H1 (cell line): ENCODE measurements at regions not wholly inside any gene's neighbourhood (a gene's known extent, or its start where the extent isn't known, plus 50 kb on each side); places are given as distances from the start of the nearest gene placed in this dataset.

Source experiments
- CEBPB ChIP-seq: IDR thresholded peaks from 2 replicates; pipeline ENCODE4 v1.6.1; 2012; ENCODE audit warnings: low read depth, low read length
- CTCF ChIP-seq, 3 experiments: IDR thresholded peaks; 1 replicate in 2 of 3; 2 replicates in 1 of 3; pipeline versions ENCODE4 v1.5.1 to v1.6.1; 2011; ENCODE audit warnings: low read length in 3 of 3, mild to moderate bottlenecking in 3 of 3, inconsistent platforms in 2 of 3, low read depth in 1 of 3, moderate library complexity in 1 of 3; ENCODE audit not compliant: insufficient read depth in 1 of 3; ENCODE audit errors: control extremely low read depth in 1 of 3
- EP300 ChIP-seq, 2 experiments: IDR thresholded peaks; 1 replicate in 1 of 2; 2 replicates in 1 of 2; pipeline ENCODE4 v1.6.1; 2011 to 2012; ENCODE audit warnings: low read depth in 2 of 2, low read length in 2 of 2, mild to moderate bottlenecking in 2 of 2, borderline replicate concordance in 1 of 2, inconsistent platforms in 1 of 2, moderate library complexity in 1 of 2
- HDAC2 ChIP-seq, 2 experiments: fragments of 300-600 bp in 1 of 2; sonication (generic) in 1 of 2; IDR thresholded peaks; 2 replicates each; pipeline ENCODE4 v1.6.1; 2011 to 2012; ENCODE audit warnings: low read depth in 2 of 2, low read length in 2 of 2, mild to moderate bottlenecking in 2 of 2, moderate library complexity in 2 of 2, borderline replicate concordance in 1 of 2, inconsistent platforms in 1 of 2
- JUN ChIP-seq: IDR thresholded peaks from 2 replicates; pipeline ENCODE4 v1.6.1; 2011; ENCODE audit warnings: low read depth, mild to moderate bottlenecking, improper control_type of control experiment, low read length
- KDM1A ChIP-seq: fragments of 200-600, 300-600 bp; sonication (generic); IDR thresholded peaks from 2 replicates; pipeline ENCODE4 v1.7.1; 2016; ENCODE audit warnings: mild to moderate bottlenecking, low read length, borderline replicate concordance
- POLR2A ChIP-seq, 2 experiments: IDR thresholded peaks; 1 replicate in 1 of 2; 2 replicates in 1 of 2; pipeline ENCODE4 v1.6.1; 2011; ENCODE audit warnings: low read depth in 2 of 2, low read length in 2 of 2, mild to moderate bottlenecking in 2 of 2; ENCODE audit errors: control extremely low read depth in 1 of 2
- POLR2AphosphoS5 ChIP-seq: IDR thresholded peaks from 2 replicates; pipeline ENCODE4 v1.6.1; 2011; ENCODE audit warnings: low read depth, low read length
- RBBP5 ChIP-seq: IDR thresholded peaks from 2 replicates; pipeline ENCODE4 v1.7.1; 2012; ENCODE audit warnings: low read depth, mild to moderate bottlenecking, inconsistent platforms, low read length, moderate library complexity, borderline replicate concordance
- SP1 ChIP-seq: IDR thresholded peaks from 2 replicates; pipeline ENCODE4 v1.6.1; 2011; ENCODE audit warnings: low read depth, low read length
- SUZ12 ChIP-seq: fragments of 200-600 bp; sonication (generic); IDR thresholded peaks from 2 replicates; pipeline ENCODE4 v1.6.1; 2012; ENCODE audit warnings: mild to moderate bottlenecking, inconsistent platforms, low read length, moderate library complexity, mixed read lengths
- TAF1 ChIP-seq: IDR thresholded peaks from 2 replicates; pipeline ENCODE4 v1.6.1; 2011; ENCODE audit warnings: mild to moderate bottlenecking, low read depth, low read length

GRCh38 chr6:6886171-6886885, 221.4 kb upstream of the RREB1 start:
- no peak for TF ChIP-seq EP300 (IDR thresholded peaks at IDR 0.05; ENCODE audit: borderline replicate concordance in 1 of 2, low read depth in 2 of 2, low read length in 2 of 2)
- TF ChIP-seq HDAC2 (IDR thresholded peaks at IDR 0.05; ENCODE audit: borderline replicate concordance in 1 of 2, low read depth in 2 of 2, low read length in 2 of 2), result no peak
- TF ChIP-seq POLR2AphosphoS5, result no peak
- no peak for TF ChIP-seq POLR2A (IDR thresholded peaks at IDR 0.05; ENCODE audit: control extremely low read depth in 1 of 2, low read depth in 2 of 2, low read length in 2 of 2)
- no peak for TF ChIP-seq CTCF (IDR thresholded peaks at IDR 0.05; ENCODE audit: control extremely low read depth in 1 of 3, insufficient read depth in 1 of 3, low read depth in 1 of 3, low read length in 3 of 3)
- no peak for TF ChIP-seq KDM1A
- no peak for TF ChIP-seq TAF1
- no peak for TF ChIP-seq JUN
- no peak for TF ChIP-seq SP1
- no peak for TF ChIP-seq RBBP5
- no peak for TF ChIP-seq CEBPB
- TF ChIP-seq SUZ12, result no peak
